H4 (cell line): ENCODE measurements at regions not wholly inside any gene's neighbourhood (a gene's known extent, or its start where the extent isn't known, plus 50 kb on each side); places are given as distances from the start of the nearest gene placed in this dataset.
"Not testable (repeated sequence)": the region's sequence is repeated elsewhere in the genome, so short reads cannot be mapped to it uniquely, and the experiment has no call there.

Experiments
- DNase-seq: peaks from one replicate; pipeline ENCODE4 v3.0.0-alpha.2; 2015; ENCODE audit warnings: low spot score

DNA sequence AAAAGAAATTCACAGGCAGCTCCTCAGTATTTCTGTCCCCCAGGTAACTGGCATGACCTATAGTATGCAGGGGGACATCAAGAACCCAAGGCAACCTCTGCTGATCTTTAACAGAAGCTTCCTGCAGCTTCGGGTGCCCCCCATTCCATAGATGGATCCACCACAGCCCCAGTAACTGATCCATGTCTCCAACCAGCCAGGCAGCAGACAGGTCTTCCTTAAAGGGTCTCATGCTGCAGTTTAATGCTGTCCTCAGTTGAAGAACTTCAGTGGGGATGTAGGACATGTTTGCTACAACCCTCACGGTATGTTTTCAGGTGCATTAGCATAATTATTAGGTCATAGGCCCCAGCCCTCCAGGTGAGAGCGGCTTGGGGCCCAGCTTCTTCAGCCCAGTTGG, 90.9 kb upstream of the OLIG2 start:
- DNase-seq = no peak

DNA sequence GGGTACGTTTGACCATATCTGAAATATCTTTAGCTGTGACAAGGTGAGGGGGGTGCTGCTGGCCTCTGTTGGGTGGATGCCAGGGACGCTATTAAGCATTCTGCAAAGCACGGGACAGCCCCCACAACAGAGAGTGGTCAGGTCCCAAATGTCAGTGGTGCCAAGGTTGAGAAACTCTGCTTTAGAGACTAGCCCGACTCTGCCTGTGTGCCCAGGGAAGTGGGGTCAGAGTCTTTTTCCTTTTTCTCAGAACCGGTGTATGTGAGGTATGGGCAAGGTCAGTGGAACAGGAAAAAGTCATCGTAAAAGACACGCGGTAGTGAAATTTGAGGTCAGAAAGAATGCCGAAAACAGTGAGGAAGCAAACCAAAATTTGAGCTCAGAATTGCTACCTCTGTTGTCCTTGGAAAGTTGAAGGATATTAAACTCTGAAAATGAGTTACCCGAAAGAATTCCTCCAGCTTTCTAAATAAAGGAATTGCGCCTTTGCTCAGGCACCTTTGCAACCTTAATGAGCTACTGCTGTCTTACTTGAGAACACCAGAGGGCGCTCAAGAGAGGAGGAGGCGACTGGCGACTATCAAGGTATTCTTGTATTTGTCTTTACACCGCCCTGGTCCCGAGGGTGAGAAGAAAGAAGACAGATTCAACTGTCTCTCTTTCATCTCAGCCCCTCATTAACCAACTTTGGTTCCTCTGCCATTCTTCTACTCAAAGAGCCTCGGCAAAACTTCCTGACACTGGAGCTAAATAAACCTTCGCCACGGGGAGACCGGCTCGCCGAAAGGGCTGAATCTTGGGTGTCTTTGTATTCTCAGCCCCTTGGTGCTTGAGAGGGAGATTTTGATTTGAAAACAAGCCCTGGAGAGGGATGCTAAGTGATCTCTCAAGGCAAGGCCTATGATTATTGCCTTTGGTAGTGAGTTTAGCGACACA, 85.4 kb upstream of the OLIG2 start:
- peak; percentile 61 for DNase-seq

DNA sequence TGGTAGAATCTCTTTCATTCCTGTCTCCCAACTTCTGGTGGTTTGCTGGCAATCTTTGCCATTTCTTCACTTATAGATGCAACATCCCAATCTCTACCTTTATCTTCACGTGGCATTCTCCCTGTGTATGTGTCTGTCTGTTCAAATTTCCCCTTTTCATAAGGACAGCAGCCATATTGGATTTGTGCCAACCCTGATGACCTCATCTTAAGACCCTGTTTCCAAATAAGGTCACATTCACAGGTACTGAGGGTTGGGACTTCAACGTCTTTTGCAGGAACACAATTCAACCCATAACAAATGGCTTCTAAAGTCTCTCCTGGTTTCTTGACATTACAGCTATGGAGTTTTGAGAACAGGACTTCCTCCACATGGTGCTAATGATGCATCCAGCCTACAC, 84.5 kb upstream of the OLIG2 start:
- no peak for DNase-seq

DNA sequence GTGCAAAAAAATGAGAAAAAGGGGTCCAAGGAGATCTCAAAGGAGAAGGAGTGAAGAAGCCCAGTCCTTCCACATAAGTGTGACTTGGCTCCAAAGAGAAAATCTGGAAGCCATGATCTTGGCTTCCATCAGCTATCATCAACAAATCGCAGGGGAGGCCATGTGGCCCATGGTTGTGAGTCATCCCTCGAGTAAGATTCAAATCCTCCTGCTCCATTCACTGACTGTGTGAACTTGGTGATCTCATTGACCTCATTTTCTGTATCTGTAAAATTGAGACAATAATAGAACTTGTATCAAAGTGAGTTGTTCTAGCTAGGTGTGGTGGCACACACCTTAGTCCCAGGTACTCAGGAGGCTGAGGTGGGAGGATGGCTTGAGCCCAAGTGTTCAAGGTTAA, 79.1 kb upstream of the OLIG2 start:
- DNase-seq = no peak

DNA sequence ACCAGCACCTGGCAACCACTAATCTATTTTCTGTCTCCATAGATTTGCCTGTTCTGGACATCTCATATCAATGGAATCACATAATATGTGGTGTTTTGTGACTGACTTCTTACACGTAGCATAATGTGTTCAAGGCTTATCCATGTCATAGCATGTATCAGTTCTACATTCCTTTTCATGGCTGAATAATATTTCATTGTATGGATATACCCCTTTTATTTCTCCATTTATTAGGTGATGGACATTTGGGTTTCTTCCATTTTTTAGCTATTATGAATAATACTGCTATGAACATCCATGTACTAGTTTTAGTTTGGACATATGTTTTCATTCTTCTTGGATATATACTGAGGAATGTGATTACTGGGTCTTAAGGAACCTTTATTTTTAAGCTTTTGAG, 78.0 kb upstream of the OLIG2 start:
- no peak for DNase-seq

DNA sequence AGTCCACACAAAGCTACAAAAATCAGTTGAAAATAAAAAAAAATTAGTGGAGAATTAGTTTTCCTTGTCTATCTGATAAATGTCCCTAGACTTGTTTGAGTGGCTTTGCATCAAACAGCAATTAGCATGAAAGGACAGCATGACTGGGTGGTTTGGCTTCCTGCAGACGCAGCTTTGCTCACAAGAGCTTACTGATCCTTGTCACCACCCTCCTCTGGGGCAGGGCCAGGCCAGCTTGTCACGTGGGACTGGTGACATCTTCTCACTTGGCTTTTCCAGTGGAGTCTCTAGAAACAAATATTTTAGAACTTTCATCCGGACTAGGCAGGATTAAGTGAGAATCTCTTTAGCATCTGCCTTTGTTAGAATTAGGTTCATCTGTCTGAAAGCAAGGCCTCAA, 76.0 kb upstream of the OLIG2 start:
- peak; percentile 45 for DNase-seq

DNA sequence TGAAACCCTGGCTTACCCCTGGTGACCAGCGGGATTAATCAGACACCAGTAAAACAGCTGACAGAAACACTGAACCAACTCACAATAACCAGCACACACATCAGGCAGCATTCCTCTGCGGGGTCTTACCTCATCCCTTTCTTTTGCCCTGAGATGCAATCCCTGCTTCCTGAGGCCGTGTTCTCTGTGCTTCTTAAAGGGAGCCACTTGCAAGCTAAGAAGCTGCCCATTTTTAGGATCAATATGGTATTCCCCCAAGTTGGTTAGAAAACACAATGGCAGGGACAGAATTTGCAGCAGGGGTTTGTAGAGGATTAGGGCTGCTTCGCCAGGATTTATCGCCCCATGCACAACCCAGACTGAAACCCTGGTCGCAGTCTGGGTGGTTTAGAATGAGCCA, 74.7 kb upstream of the OLIG2 start:
- no peak for DNase-seq

DNA sequence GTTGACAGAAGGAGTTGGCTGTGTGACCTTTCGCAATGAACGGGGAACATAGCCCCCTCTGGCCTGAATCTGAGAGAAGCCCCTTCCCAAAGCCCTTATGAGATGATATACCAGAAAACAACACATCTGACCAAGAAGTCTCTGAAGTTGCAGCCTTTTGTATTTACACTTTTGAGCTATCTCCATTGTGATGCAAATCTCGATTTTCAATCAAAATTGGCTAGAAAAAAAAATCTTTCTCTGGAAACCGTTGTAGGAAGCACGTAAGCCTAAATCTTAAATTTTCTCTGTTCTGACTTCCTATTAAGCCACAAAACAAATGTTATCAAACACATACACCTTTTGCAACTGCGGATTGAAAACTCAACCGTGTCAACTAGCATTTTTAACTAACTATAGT, 71.4 kb upstream of the OLIG2 start:
- DNase-seq = no peak

DNA sequence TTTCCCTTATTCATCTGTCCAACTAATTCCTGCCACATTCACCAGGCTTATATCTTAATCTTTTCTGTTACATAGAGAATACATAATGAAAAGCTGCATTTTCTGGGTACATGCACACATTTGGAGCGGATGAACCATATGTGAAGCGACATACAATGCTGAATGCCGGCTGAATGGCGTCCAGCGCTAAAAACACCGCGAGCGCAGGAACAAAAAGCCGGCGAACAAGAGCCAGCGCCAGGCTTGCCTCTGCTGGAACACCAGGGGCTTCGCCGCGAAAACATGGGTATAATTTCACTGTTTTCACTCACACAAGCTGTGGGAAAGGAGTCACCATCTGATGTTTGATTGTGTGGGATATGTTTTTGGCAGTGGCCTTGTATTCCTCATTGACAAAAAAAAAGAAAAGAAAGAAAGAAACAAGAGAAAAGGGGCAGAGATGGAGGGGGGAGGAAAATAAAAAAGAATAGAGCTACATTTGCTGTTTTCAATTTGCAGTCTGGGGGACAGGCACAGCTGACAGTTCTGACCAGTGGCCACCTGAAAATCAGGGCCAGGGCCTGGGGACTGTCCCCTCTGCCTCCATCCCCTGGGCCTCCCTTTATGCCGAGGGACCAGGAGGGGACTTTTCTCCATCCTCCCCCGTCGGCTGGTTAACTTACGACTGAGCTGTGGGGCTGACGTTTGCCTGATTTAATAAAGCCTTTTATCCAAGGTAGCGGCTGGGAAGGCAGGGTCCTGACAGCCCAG, 70.2 kb upstream of the OLIG2 start:
- DNase-seq = no peak

DNA sequence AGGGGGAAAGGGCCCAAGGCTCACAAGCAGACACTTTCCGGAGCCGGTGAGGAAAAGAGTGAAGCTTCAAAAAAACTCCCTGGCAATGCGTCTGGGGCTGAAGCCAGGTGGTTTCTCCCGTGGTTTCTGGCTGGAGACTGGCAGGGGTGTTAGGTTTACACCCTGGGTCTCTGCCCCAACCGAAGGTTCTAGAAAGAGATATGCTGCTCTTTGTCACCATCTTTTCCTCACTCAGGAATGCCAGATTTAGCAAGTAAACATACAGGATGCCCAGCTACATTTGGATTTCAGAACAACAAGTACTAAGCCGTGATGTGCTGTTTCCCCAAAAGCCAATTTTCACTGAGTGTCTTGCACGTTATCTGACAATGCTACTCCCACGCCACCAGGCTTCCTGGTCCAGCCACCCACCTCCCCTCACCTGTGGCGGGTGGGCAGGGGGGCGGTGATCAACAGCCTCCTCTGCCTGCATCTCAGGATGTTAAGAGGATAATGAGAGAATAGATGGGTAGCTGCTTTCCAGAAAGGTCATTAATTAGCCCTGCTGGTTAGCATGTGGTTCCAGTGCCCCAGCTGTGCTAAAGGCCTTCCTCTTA, 69.6 kb upstream of the OLIG2 start:
- no peak for DNase-seq

DNA sequence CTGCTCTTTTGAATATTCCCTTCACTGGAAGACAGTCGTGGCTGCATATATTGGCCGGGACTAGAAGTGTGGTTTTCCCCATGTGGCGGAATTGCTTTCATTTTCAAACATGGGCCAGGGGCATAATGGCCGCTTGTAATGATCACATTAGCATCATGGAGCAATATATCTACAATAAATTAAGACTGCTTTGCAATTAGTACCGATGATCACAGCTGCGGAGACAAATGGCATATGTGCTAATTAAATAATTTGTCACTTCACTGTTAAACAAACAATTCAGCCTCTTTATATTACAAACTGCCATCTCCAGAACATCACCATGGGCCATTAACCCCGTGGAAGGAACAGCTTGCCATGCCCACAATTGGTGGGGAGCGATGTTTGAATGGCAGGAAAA, 68.2 kb upstream of the OLIG2 start:
- no peak for DNase-seq

DNA sequence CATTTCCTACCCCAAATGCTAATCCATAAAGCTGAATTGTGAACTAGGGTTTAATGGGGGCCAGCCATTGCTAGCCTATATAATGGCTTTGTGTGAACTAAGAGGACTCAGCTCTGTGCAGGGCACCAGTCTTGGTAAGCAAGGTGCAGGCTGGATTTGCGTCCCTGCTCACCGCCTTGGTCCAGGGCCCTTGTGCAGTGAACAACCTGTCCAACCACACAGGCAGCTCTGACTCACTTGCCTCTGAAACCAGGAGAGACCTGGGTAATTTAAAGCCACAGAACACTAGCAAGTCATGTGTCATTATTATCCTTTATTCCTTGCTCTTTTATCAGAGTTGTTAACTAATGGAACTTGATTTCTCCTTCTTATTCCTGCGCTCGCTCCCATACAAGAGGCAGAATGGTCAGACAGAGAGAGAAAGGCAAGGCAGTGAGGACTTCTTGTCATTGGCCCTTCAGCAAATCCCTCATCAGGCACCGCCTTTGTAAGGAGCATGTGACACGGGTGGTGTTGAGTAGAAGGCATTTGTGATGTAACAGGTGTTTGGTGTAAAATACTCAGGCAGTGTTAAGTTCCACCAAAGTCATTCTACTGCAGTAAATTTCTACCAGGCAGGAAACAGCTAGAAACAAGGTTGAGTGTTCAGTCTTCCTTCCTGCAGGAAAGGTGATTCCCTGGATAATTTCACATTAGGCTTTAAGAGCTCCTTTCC, 67.3 kb upstream of the OLIG2 start:
- DNase-seq = peak; percentile 21

DNA sequence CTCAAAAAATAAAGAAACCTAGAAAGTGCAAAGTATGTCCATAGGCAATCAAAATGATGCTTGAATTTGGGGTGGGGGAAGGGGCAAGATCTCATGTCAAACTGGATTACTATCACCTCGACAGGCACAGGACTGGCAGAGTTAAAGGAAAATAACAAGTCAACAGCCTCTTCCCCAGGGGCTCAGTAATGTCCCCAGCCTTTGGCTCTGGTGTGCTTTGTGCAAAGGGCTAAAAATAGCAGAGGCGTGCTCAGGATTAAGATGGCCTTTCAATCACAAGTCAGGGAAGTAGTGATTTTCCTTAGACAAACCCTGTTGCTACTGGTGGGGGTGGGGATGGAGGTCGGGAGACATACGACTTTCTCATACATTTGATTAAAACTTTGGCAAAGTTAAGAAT, 63.5 kb upstream of the OLIG2 start:
- DNase-seq = no peak

DNA sequence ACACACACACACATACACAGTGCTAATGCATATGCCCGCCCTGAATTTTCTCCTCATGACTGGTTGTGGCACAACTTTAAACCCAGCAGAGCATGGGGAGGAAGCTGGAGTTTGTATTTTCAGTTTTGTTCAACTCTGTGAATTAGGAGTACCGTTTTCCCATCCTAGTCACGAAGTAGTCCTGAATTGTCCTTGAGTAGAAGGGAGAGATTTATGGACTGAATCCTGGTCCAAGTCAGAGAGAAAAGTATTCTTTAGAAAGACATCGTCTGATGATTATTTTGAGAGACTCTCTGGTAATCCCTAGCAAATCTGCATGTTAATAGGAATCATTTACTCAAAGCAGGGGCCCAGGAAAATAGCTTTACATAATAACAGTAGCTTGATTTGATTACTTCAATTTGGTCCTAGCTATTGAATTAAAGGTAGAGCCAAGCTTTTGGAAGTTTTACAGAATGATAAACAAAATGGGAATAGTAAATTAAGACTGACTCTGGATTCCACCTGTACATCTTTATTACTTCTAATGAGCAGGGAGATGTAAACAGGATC, 60.5 kb upstream of the OLIG2 start:
- DNase-seq = no peak

DNA sequence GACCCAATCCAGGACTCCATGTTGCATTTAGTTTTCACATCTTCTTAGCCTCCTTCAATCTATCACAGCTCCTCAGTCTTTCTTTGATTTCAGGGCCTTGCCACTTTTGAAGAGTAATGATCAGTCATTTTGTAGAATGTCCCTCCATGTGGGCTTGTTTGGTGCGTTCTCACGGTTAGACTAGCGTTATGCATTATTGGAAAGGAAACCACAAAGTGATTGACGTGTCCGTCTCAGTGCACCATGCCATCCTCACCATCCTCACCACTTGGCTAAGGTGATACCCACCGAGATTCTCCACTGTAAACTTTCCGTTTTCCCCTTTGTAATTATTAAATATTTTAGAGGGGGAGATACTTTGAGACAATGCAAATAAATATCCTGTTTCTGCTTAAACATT, 59.6 kb upstream of the OLIG2 start:
- no peak for DNase-seq

DNA sequence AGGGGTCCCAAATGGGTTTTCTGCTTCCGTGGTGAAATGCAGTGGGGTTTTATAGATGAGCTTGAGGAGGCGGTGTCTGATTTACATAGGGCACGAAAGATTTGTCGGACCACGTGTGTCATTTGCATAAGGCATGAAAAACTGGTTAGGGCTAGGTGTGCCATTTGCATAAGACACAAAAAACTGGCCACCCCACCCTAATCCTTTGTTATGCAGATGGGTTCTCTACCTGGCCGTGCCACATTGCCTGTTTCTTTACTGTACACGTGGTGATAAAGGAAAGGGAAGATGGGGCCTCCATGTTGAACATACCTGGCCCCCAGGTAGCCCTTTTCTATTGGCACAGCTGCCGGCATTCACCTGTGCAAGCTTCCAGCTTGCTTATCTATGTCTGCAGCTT, 57.6 kb upstream of the OLIG2 start:
- DNase-seq = not testable (repeated sequence)

DNA sequence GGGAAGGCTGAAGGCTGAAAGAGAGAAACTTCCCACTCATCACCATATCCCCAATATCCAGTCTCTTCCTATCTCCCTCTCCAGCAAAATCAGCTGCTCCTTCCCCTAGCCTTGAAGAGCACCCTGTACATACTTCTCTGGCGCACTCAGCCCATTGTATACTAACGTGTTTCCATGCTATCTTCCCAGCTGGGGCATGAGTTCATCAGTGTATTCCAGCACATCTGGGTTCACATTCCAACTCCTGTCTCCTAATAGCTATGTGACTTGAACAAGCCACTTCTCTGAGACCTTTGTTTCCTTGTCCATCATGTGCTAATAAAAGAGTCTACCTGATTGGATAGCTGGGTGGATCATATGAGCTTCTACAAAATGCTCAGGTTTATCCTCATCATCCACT, 51.1 kb upstream of the OLIG2 start:
- DNase-seq = no peak

DNA sequence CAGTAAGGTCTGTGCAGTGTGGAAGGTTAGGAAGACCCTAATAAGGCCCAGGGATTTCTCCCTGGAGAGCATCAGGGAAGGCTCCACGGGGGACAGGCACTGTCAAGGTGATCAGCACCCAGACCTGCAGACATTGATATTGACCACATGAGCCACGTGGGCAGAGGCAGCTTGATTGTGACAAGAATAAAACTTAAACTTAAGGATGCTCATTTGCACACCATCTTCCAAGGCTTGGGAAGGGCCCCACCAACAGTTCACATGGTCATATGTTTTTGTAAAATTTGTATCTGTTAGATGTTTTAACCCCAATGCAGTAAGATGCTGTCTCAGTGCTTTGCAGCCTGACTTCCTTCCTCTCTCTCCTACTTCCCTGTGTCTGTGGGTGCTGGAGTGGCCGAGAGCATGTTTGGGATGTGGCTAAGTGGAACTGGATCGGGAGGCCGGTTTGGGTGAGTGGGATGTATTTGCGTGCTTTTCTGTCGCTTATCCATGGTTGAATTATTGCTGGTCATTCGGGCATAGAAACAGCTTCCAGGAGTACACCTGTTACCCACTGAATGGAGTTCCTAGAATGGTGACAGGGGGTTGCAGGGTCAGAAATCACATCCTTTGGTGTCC, 49.8 kb upstream of the OLIG2 start:
- no peak for DNase-seq
